GM23338 (cell line): ENCODE measurements at regions not wholly inside any gene's neighbourhood (a gene's known extent, or its start where the extent isn't known, plus 50 kb on each side); places are given as distances from the start of the nearest gene placed in this dataset.

Source experiments
- ATAC-seq: fragments of 200-7000 bp; cut with Tn5 transposase; 3 replicates; pipeline ENCODE4 v1.9.1; 2020
- DNase-seq: peaks from one replicate; pipeline ENCODE4 v3.0.0-alpha.2; 2015; ENCODE audit warnings: low spot score
- H2AFZ ChIP-seq: fragments of 200-600 bp; sonication (generic); 2 replicates; pipeline ENCODE4 v1.8.0; 2016; ENCODE audit warnings: antibody characterized with exemption, mild to moderate bottlenecking, moderate library complexity
- H3F3A ChIP-seq: fragments of 200-600 bp; sonication (generic); replicated peaks from 2 replicates; pipeline ENCODE4 v1.8.0; 2017; ENCODE audit warnings: antibody characterized with exemption, mixed run types, low read depth
- H3K27ac ChIP-seq: fragments of 200-600 bp; sonication (generic); 2 replicates; pipeline ENCODE4 v1.6.1; 2016; ENCODE audit warnings: low read depth
- H3K27me3 ChIP-seq: fragments of 200-600 bp; sonication (generic); 2 replicates; pipeline ENCODE4 v1.8.0; 2016; ENCODE audit warnings: mild to moderate bottlenecking, mixed run types, moderate library complexity; ENCODE audit not compliant: insufficient read depth
- H3K36me3 ChIP-seq: fragments of 200-600 bp; sonication (generic); 2 replicates; pipeline ENCODE4 v1.8.0; 2016; ENCODE audit warnings: mild to moderate bottlenecking; ENCODE audit not compliant: insufficient read depth
- H3K4me1 ChIP-seq: fragments of 200-600 bp; sonication (generic); 2 replicates; pipeline ENCODE4 v1.8.0; 2016; ENCODE audit warnings: mild to moderate bottlenecking, moderate library complexity; ENCODE audit not compliant: insufficient read depth
- H3K4me2 ChIP-seq: fragments of 200-600 bp; sonication (generic); 2 replicates; pipeline ENCODE4 v1.7.1; 2017; ENCODE audit warnings: mixed run types
- H3K4me3 ChIP-seq: fragments of 200-600 bp; sonication (generic); 2 replicates; pipeline ENCODE4 v1.6.1; 2016; ENCODE audit warnings: mixed run types
- H3K79me2 ChIP-seq: fragments of 200-600 bp; sonication (generic); replicated peaks from 2 replicates; pipeline ENCODE4 v1.8.0; 2017; ENCODE audit warnings: mild to moderate bottlenecking; ENCODE audit not compliant: insufficient read depth
- H3K9me2 ChIP-seq: fragments of 200-600 bp; sonication (generic); 2 replicates; pipeline ENCODE4 v1.8.0; 2017; ENCODE audit not compliant: insufficient read depth
- H4K20me1 ChIP-seq: fragments of 200-600 bp; sonication (generic); replicated peaks from 2 replicates; pipeline ENCODE4 v1.8.0; 2017; ENCODE audit warnings: mild to moderate bottlenecking; ENCODE audit not compliant: insufficient read depth
- H3K27ac Mint-ChIP-seq: 2 replicates; pipeline ENCODE4 v1.8.0; 2020; ENCODE audit warnings: inconsistent platforms, mild to moderate bottlenecking, moderate library complexity, mixed read lengths
- H3K27me3 Mint-ChIP-seq: 3 replicates; pipeline ENCODE4 v1.8.0; 2022; ENCODE audit warnings: low read depth, mild to moderate bottlenecking, moderate library complexity, mixed read lengths, inconsistent platforms; ENCODE audit not compliant: insufficient read depth, poor library complexity
- H3K36me3 Mint-ChIP-seq: 3 replicates; pipeline ENCODE4 v1.8.0; 2021; ENCODE audit warnings: low read depth, mild to moderate bottlenecking, inconsistent platforms, moderate library complexity, mixed read lengths
- H3K4me1 Mint-ChIP-seq: 3 replicates; pipeline ENCODE4 v1.8.0; 2020; ENCODE audit warnings: mild to moderate bottlenecking, inconsistent platforms, mixed read lengths
- H3K4me3 Mint-ChIP-seq: 3 replicates; pipeline ENCODE4 v1.8.0; 2021; ENCODE audit warnings: moderate library complexity, mild to moderate bottlenecking, inconsistent platforms, mixed read lengths
- H3K9me3 Mint-ChIP-seq: 3 replicates; pipeline ENCODE4 v1.8.0; 2020; ENCODE audit warnings: moderate library complexity, mild to moderate bottlenecking, inconsistent platforms, mixed read lengths
- EZH2 ChIP-seq: fragments of 200-600 bp; sonication (generic); IDR thresholded peaks from one replicate; pipeline ENCODE4 v1.8.0; 2017; ENCODE audit warnings: antibody characterized with exemption, mild to moderate bottlenecking, low read depth; ENCODE audit not compliant: unreplicated experiment
- POLR2AphosphoS5 ChIP-seq: IDR thresholded peaks from 2 replicates; pipeline ENCODE4 v1.6.1; 2016; ENCODE audit warnings: antibody characterized with exemption, low read depth
- STAT1 ChIP-seq: IDR thresholded peaks from one replicate; pipeline ENCODE4 v1.6.1; 2016; ENCODE audit warnings: antibody characterized with exemption; ENCODE audit not compliant: unreplicated experiment
- ZNF331 ChIP-seq: fragments of 250-450 bp; sonication (Bioruptor Pico); IDR thresholded peaks from 2 replicates; pipeline ENCODE4 v1.5.0; 2020; ENCODE audit warnings: low read depth, mild to moderate bottlenecking, moderate library complexity
- TF ChIP-seq, protein P1 (sequence below): fragments of 250-450 bp; sonication (Bioruptor Pico); IDR thresholded peaks from 2 replicates; pipeline ENCODE4 v1.5.0; 2020; ENCODE audit warnings: mild to moderate bottlenecking, moderate library complexity
- TF ChIP-seq, protein P2 (sequence below): IDR thresholded peaks from 2 replicates; pipeline ENCODE4 v1.6.1; 2016; ENCODE audit warnings: antibody characterized with exemption
- TF ChIP-seq, protein P3 (sequence below), 2 experiments: fragments of 200-600 bp in 1 of 2; sonication (generic) in 1 of 2; conservative IDR thresholded peaks; 2 replicates each; pipeline versions ENCODE4 v1.5.1 to v1.6.1; 2016 to 2017; ENCODE audit warnings: antibody characterized with exemption in 2 of 2, low read depth in 2 of 2, mild to moderate bottlenecking in 2 of 2, moderate library complexity in 1 of 2

DNA sequence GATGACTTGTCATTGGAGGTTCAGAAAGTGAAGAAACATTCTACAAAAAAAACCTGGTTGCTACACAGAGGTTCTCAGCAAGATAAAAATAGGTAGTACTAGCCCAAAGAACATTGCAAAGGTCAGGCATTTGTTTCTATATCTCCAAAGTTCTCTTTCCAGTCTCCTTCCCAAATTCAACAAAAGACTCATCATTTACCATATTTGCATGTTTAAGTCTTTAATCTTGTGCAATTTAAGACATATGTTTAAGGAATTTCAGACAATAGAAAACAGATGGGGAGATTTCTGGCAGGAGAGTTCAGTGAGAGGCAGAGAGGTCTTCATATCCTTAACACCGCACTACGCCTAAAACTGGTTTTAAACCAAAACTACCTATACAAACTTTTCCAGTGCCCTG lies 173.8 kb upstream of the THBS1 start (continued):
- TF ChIP-seq, protein P1, sequence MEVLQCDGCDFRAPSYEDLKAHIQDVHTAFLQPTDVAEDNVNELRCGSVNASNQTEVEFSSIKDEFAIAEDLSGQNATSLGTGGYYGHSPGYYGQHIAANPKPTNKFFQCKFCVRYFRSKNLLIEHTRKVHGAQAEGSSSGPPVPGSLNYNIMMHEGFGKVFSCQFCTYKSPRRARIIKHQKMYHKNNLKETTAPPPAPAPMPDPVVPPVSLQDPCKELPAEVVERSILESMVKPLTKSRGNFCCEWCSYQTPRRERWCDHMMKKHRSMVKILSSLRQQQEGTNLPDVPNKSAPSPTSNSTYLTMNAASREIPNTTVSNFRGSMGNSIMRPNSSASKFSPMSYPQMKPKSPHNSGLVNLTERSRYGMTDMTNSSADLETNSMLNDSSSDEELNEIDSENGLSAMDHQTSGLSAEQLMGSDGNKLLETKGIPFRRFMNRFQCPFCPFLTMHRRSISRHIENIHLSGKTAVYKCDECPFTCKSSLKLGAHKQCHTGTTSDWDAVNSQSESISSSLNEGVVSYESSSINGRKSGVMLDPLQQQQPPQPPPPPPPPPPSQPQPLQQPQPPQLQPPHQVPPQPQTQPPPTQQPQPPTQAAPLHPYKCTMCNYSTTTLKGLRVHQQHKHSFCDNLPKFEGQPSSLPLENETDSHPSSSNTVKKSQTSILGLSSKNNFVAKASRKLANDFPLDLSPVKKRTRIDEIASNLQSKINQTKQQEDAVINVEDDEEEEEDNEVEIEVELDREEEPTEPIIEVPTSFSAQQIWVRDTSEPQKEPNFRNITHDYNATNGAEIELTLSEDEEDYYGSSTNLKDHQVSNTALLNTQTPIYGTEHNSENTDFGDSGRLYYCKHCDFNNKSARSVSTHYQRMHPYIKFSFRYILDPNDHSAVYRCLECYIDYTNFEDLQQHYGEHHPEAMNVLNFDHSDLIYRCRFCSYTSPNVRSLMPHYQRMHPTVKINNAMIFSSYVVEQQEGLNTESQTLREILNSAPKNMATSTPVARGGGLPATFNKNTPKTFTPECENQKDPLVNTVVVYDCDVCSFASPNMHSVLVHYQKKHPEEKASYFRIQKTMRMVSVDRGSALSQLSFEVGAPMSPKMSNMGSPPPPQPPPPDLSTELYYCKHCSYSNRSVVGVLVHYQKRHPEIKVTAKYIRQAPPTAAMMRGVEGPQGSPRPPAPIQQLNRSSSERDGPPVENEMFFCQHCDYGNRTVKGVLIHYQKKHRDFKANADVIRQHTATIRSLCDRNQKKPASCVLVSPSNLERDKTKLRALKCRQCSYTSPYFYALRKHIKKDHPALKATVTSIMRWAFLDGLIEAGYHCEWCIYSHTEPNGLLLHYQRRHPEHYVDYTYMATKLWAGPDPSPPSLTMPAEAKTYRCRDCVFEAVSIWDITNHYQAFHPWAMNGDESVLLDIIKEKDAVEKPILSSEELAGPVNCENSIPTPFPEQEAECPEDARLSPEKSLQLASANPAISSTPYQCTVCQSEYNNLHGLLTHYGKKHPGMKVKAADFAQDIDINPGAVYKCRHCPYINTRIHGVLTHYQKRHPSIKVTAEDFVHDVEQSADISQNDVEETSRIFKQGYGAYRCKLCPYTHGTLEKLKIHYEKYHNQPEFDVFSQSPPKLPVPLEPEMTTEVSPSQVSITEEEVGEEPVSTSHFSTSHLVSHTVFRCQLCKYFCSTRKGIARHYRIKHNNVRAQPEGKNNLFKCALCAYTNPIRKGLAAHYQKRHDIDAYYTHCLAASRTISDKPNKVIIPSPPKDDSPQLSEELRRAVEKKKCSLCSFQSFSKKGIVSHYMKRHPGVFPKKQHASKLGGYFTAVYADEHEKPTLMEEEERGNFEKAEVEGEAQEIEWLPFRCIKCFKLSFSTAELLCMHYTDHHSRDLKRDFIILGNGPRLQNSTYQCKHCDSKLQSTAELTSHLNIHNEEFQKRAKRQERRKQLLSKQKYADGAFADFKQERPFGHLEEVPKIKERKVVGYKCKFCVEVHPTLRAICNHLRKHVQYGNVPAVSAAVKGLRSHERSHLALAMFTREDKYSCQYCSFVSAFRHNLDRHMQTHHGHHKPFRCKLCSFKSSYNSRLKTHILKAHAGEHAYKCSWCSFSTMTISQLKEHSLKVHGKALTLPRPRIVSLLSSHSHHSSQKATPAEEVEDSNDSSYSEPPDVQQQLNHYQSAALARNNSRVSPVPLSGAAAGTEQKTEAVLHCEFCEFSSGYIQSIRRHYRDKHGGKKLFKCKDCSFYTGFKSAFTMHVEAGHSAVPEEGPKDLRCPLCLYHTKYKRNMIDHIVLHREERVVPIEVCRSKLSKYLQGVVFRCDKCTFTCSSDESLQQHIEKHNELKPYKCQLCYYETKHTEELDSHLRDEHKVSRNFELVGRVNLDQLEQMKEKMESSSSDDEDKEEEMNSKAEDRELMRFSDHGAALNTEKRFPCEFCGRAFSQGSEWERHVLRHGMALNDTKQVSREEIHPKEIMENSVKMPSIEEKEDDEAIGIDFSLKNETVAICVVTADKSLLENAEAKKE: no peak
- no peak for TF ChIP-seq STAT1
- TF ChIP-seq, protein P2, sequence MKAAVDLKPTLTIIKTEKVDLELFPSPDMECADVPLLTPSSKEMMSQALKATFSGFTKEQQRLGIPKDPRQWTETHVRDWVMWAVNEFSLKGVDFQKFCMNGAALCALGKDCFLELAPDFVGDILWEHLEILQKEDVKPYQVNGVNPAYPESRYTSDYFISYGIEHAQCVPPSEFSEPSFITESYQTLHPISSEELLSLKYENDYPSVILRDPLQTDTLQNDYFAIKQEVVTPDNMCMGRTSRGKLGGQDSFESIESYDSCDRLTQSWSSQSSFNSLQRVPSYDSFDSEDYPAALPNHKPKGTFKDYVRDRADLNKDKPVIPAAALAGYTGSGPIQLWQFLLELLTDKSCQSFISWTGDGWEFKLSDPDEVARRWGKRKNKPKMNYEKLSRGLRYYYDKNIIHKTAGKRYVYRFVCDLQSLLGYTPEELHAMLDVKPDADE: no peak

DNA sequence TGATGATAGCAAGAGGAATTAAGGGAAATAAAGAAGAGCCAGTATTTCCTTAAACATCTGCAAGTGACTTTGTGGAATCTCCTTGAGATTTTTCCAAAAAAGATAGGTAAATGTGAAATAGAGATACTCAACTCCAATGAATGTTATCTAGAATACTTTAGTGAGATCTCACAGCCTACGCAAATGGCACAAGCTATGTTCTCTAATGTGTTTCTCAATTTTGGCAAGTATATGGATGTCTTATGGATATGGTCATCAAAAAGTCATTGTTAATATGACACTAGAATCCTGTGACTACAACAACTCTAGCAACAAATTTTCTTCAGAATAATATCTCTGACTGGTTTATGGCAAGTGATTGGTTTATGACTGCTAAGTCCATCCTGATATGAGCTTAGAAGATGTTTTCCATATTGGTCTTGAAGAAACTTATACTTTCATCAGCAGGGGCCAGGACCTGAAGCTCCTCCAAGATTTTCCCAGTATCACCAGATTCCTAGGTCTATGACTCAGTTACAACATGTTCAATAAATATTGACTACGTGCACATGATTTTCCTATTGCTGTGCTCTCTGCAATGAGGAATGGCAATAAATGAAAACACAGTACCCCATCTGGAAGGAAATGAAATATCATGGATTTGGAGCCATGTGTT lies 170.9 kb upstream of the THBS1 start:
- H4K20me1 ChIP-seq: no peaks in the 10 kb centered on the region
- DNase-seq: no peak
- no peak overlapping the region for H3K4me3 ChIP-seq
- H3K79me2 ChIP-seq: no peaks in the 10 kb centered on the region
- H3K36me3 ChIP-seq: no peaks in the 10 kb centered on the region
- no peaks in the 10 kb centered on the region for H3K27me3 ChIP-seq
- no peaks in the 10 kb centered on the region for H3K4me1 Mint-ChIP-seq
- H3K4me2 ChIP-seq: no peak overlapping the region
- H3K36me3 Mint-ChIP-seq: no peaks in the 10 kb centered on the region
- no peak overlapping the region for H2AFZ ChIP-seq
- H3K4me3 Mint-ChIP-seq: no peak overlapping the region
- no peak for TF ChIP-seq POLR2AphosphoS5
- no peak for TF ChIP-seq EZH2
- TF ChIP-seq, protein P3, sequence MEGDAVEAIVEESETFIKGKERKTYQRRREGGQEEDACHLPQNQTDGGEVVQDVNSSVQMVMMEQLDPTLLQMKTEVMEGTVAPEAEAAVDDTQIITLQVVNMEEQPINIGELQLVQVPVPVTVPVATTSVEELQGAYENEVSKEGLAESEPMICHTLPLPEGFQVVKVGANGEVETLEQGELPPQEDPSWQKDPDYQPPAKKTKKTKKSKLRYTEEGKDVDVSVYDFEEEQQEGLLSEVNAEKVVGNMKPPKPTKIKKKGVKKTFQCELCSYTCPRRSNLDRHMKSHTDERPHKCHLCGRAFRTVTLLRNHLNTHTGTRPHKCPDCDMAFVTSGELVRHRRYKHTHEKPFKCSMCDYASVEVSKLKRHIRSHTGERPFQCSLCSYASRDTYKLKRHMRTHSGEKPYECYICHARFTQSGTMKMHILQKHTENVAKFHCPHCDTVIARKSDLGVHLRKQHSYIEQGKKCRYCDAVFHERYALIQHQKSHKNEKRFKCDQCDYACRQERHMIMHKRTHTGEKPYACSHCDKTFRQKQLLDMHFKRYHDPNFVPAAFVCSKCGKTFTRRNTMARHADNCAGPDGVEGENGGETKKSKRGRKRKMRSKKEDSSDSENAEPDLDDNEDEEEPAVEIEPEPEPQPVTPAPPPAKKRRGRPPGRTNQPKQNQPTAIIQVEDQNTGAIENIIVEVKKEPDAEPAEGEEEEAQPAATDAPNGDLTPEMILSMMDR (conservative IDR thresholded peaks at IDR 0.05; ENCODE audit: low read depth in 2 of 2): no peak
- TF ChIP-seq ZNF331 (CRISPR knock-in tag): no peak
- TF ChIP-seq, protein P2: no peak
- no peak for ATAC-seq
- H3F3A ChIP-seq: no peaks in the 10 kb centered on the region
- H3K27ac Mint-ChIP-seq: no peak overlapping the region
- H3K4me1 ChIP-seq: no peaks in the 10 kb centered on the region
- H3K9me2 ChIP-seq: no peaks in the 10 kb centered on the region
- H3K27ac ChIP-seq: no peak overlapping the region
- H3K27me3 Mint-ChIP-seq: peaks cover 2% of the 10 kb centered on the region
- H3K9me3 Mint-ChIP-seq: 0 out of 3 replicates have a peak, but pooled peaks cover under 1% of the 10 kb centered on the region
